RPMI8226 (cell line): ENCODE measurements at regions not wholly inside any gene's neighbourhood (a gene's known extent, or its start where the extent isn't known, plus 50 kb on each side); places are given as distances from the start of the nearest gene placed in this dataset.
"Not testable (repeated sequence)": the region's sequence is repeated elsewhere in the genome, so short reads cannot be mapped to it uniquely, and the experiment has no call there.

ENCODE experiments used
- DNase-seq: peaks from one replicate; pipeline ENCODE4 v3.0.0-alpha.2; 2015

DNA sequence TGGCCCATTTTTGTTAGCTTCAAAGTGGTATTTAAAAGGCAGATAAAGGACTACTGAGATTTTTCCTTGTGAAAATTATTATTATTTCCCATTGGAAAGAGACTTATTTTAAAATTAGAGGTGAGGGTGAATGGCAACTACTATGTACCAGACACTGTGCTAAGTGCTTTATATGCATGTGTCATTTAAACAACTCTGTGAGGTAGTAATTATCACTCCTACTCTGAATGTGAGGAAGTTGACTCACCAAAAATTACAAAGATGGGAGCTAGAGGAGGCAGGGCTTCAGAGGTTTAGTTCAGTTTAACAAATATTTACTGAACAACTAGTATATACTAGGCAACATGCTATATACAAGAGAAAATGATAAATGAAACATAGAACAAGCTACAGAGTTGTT, 78.2 kb downstream of the MSL3 start:
- no peak for DNase-seq

DNA sequence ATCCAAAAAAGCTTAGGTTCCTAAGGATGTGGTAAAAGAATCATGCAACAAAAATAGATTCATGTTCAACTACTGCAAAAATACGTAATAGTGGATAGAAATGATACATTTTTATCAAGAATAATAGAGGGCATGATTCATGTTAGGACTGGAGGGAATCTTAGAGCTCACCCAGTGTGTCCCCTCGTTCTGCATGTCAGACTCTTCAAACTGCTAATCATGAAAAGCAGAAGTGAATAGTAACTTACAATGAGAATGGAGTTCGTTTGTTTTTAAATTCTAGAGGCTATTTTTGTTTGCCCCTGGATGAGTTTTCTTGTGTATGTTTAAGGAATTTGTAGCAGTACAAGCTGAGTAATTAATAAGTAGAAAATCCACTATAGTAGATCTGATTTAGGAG, 79.4 kb downstream of the MSL3 start:
- DNase-seq, result no peak

DNA sequence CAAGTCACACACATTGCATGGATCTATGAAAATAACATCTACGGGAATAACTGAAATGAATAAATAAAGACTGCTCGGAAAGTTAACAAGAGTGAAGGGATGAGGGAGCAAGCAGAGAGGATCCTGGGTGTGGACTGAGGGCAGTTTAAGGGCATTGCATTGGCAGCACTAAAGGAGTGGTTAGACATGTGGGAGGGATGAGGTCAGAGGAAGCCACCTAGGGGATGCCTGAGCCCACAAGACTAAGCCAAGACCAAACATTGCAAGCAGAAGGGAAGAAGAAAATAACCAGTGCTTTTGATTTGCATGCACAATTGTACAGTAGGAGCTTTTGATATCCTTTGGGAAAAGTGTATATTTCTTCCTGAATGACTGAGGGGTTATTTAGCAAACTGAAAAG, 106.1 kb downstream of the MSL3 start:
- DNase-seq, result no peak

DNA sequence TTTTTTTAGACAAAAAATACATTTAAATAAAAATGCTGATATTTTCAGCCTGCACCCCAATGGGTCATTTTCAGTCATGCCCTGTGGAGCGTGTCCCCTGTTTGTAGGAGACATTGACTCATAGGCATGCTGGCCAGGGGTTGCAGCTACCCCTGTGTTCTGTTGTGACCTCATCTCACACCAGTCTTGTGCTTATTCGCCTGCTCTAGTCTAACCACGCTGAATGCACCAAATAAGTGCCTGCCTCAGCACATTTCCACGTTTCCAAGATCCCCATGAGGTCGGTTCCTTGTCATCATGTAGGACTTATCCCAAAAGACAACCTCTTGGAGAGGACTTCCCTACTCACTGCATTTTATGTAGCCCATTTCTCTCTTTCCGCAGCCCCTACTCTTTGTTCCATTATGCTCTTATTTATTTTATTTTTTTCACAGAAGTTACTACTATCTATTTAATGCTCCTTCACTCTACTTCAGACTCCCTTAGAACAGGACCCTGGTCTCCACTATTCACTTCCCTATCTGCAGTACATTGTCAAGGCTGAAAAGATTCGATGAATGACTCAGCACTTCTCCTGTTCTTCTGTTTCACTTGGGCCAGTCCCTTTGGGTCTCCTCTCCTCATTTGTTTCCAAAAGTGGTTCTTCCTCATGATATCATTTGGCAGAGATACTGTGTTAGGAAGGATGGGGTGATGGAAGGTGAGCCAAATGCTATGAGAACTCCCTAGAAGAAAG, 109.7 kb downstream of the MSL3 start:
- no peak for DNase-seq

DNA sequence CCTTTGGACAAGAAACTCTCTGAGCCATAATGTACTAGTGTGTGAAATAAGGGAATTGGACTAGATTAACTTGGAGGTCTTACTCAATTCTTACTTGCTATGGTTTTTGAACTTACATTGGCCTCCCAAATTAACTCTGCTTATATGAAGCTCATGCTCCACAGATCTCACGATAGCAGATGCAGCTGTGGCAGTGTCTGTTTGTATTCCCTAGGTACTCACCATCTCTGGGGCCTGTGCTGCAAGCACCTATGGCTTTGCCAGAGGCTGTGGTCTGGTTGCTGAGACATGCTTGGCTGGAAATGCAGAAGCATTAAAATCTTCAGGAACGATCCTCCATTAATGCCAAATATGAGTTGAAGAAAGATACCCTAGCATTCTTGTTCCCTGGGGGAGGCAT, 112.8 kb downstream of the MSL3 start:
- no peak for DNase-seq

DNA sequence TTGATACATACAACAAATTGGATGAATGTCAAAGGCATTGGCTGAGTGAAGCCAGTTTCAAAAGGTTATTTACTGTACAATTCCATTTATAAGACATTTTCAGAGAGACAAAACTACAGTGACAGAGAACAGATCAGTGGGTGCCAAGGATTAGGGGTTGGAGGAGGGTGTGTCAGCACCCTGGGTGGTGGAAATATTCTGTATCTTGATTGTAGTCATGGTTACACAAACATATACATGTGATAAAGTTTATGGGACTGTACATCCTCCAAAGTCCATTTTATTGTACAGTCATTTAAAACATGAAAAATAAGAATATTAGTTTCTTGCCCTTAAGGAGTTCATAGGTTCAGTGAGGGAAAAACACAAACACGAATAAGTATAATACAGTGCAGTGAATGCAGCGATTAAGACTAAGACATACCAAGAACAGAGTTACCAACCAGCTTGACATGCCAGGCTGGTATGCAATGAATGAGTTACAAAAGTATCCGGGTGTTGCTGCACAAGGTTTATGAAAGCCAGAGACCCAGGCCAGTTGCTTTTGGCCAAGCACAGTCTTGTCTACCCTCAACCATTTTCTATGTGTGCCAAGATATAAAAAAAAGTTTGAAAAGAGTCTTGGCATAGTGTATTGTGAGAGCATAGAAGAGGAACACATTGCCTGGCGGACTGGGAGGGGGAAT, 123.6 kb downstream of the MSL3 start:
- DNase-seq, result no peak

DNA sequence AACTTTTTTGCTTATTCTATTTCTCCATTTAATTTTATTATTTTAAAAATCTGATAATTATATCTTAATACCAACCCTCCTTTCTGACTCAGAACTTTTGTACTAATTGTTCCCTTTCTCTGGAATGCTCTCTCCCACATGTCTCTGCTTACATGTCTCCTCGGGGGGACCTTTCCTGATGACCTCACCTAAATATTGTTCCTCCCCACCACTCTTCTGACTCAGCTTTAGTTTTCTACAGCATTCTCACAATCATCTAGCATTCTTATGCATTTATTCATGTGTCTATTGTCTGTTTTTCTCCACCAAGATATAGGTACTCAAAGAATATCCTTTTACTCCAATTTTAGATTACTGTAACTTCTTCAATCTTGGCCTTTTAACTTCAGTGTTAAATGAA, 128.7 kb downstream of the MSL3 start:
- DNase-seq, result no peak

DNA sequence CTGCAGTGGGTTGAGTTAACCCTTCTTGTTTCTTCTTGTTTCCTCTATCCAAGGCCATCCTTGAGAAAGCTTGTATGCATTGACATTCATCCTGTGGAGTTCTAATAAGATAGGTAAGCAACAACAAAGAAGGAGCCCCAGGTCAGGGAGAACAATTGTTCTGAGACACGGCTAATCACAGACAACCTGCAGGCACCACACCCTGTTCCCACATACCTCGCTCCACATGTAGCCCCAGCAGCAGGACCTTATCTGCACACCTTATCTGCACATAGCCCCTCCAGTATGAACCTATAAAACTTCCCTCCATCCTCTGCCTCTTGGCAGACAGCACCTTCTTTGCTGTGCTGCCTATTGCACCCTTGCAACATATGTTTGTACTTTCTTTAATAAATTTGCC, 129.1 kb downstream of the MSL3 start:
- DNase-seq, result no peak

DNA sequence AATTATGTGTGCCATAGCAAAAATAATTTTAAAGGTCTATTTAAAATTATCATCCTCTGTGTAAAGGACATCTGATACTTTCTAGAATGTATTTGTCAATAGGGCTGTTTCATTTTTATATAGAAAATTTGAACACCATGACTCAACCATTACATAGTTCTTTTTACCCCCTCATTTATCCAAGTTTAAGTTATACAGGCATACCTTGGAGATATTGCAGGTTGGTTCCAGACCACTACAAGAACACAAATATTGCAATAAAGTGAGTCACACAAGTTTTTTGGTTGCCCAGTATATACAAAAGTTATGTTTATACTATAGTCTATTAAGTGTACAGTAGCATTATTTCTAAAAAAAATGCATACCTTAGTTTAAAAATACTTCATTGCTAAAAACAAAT, 130.4 kb downstream of the MSL3 start:
- no peak for DNase-seq

DNA sequence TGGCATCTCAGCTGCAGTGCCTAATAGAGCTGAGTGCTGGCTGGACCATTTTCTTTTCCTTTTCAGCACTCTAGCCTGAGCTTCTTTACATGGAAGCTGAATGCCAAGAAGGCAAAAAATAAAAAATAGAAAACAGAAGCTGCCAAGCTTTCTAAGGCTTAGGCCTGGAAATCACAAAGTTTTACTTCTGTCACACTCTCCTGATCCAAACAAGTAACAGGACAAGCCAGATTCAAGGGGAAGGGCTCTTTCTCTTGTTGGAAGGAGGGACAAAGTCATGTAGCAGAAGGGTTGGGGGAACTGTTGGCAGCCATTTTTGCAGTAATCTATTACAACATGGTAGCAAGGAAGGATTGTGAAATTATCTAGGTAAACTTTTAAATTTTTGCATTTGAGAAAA, 131.8 kb downstream of the MSL3 start:
- no peak for DNase-seq

DNA sequence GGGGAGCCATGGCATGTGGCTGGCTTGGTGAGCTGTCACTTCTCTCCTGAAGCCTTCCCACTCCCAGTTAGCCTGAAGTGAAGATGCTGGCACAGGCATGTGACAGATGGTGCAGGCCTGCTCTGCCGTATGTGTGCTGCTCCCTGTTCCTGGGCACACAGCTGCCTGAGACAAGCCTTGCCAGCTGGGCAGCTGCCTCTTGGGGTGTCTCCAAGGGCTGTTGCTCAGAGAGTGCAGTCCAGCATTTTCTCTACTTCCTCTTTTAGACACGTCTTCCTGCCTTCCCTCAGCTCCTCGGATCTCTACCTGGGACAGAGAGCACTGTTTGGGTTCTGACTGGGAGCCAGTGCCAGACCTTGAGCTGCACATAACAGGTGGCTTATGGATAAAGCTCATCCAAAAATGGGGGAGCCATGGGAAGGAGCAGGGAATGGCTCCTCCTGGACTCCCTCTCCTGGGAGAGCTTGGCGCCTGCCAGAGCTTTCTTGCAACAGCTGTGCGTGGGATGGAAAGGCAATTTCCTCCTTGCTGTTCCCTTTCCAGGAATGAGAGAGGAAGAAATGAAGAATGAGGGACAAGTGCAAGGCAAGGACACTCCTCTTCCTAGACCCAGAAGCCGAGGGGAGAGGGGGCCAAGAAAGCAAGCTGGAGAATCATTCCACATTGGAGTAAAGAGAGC, 132.9 kb downstream of the MSL3 start:
- peak; percentile 61 for DNase-seq

DNA sequence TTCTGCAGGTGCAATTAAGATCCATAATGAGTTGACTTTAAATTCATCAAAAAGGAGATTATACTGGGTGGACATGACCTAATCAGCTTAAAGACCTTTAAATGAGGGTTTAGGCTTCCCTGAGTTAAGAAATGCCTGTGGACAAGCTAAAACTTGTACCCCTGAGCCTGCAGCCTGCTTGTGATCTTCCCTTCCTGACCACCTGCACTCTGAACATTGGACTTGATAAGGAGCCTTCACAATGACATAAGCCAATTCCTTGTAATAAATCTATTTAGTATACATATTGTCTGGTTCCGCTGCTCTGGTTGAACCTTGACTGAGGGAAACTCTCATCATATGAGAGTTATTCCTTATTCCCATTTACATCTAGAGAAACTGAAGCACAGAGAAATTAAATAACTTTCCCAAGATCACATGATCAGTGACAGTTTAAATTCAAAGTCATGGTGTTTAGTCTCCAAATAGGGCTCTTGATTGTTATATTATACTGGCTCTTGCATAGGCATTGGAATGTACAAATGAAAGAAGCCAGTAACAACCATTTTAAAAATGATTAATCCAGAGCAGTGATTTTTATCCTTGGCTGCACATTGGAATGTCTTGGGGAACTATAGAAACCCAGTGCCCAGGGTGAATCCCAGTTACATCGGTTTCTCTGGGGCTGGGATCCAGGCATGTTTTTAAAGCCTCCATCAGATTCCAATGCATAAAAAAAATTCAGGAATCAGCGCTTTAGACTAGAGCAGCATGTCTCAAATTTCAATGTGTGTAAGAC, 136.1 kb downstream of the MSL3 start:
- DNase-seq, result no peak

DNA sequence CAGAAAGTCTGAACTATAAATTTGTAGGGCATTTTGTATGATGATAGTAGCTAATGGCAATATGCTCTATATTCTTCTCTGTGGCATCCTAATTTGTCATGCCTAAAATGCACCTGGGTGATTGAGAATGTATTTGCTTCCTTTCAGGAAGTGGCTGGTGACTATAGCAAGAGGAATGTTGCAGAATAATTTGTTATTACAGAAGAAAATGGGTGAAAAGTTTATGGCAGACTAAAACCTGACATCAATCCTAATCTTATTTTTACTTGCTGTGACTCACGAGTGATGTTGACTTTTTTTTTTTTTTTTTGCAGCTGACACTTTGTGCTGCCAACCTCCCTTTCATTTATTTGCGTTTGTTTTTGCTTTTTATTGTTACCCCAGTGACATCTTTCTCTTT, 141.1 kb downstream of the MSL3 start:
- DNase-seq, result no peak

DNA sequence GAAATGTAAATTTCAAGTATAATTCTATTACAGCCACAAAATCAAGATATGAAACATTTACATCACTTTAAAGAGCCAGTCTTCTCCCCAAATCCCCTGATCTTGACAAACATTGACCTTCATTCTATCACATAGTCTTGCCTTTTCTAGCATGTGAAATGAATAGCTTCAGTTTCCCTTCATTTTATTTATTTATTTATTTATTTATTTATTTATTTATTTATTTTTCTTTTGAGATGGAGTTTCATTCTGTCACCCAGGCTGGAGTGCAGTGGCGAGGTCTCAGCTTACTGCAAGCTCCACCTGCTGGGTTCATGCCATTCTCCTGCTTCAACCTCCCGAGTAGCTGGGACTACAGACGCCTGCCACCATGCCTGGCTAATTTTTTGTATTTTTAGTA, 147.9 kb downstream of the MSL3 start:
- DNase-seq, result not testable (repeated sequence)

DNA sequence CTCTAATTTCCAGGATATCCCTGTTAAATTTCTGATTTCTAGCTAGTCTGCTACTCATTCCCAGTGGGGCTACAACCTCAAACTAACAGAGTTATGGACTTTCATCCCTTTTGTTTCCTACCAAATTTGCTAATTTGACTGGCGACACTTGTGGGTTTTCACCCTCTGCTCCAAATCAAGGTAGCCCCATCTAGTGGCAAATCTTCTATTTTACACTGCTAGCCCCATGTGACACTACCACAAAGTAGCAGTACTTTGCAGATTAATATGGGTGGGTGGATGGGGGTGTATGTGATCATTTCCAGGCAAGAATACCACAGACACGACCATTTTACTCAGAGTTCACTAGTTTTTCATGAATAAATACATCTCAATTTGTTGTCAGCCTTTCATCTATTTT, 150.3 kb downstream of the MSL3 start:
- DNase-seq, result peak; percentile 30

DNA sequence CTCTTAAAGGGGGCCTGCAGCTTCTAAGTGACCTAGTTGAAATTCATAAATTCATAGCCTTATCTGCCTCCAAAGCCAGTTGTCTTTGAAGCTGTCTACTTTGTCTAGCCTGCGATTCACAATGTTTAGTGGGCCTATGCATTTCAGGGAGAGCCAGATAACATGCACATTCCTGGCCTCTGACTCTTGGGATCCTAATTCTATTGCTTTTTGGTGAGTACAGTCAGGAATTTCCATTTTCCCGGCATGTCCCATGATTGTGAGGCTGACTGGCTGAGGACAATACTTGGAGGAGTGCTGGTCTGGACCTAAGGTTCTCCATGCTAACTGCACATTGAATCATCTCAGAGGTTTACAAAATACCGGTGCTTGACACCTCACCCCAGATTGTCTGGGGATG, 155.0 kb downstream of the MSL3 start:
- DNase-seq, result no peak

DNA sequence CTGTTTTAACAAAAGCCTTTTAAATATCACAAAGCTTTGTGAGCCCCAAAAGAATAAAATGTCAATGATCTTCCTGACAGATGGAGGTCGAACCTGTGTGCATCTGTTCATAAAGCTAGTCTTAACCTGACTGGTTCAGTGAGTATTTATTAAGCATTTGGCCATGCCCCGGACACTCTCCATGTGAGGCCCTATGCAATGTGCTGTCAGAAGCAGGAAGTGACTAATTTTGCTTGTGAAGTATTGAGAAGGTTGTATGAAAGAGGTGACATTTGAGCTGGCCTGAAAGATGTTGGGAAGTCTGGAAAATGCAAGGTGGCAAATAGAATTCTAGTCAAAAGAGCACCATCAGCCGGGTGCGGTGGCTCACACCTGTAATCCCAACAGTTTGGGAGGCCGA, 171.4 kb downstream of the MSL3 start:
- DNase-seq, result no peak

DNA sequence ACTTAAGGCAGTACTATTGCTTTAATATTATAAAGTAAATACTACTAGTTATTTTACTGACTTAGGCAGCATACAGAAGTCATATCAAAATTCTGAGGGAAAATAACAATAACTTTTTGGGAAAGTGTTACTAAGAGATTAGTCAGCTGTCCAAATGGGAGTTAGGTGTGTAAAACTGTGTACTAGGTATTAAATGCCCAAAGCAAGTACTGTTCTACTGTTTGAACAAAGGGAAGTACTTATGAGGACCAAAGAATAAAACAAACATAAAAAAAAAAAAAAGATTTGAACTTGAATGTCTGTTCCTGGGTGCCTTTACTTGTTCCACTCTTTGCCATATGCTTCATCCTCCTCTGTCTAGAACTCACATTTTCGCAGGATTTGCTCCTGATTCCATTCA, 174.4 kb downstream of the MSL3 start:
- no peak for DNase-seq

DNA sequence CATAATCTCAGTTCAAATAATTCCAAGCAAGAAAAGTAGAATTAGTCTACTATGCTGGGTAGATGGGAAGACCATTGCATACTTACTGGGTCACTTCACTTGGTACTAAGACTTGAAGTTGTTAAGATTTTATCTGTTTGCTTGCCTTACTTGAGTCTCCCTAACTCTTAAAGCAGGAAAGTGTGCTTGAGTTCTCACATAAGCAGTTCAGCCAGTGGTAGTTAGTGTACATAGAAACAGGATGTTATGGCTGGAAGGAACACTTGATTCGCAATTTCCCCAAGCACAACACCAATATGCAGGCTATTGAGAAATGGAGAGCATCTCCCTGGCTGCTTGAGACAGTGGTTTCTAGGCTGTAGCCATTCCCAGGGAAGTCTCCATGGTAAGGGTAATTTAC, 176.1 kb downstream of the MSL3 start:
- no peak for DNase-seq

DNA sequence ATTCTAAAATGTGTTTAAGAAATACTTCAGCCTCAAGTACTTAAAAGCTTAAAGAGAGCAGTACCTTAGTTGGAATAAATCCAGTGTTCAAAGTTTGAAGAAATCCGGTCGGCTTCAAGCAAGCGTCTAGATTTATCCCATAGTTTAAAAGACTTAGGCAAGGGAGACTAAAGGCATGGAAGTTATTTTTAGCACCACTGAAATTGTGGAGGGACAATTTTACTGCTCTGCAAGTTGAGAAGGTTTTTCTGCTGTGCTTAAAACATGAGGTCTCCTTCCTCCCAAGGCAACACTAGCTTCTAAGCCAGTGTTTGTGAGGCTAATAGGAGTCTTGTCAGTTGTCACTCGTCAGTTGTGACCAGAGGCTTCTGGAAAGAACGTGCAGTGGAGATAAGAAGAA, 183.5 kb downstream of the MSL3 start:
- DNase-seq, result no peak

DNA sequence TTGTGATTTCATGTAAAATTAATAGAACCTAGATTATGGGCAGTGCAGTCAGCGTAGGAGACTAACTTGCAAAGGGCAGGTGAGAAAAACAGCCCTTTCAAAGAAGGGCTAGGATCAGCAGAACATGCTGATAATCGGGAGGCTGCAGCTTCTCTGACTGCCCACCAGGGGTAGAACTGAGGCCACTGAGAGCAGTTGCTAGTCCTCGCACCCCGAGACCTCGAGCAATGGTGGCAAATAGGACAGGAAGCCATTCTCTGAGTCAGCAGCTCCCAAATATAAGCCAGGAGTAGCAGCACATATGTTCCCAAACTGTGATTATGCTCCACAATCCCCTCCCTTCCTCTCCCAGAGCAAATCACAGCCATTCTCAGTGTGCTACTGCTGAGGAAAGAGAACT, 186.5 kb downstream of the MSL3 start:
- peak; percentile 34 for DNase-seq

DNA sequence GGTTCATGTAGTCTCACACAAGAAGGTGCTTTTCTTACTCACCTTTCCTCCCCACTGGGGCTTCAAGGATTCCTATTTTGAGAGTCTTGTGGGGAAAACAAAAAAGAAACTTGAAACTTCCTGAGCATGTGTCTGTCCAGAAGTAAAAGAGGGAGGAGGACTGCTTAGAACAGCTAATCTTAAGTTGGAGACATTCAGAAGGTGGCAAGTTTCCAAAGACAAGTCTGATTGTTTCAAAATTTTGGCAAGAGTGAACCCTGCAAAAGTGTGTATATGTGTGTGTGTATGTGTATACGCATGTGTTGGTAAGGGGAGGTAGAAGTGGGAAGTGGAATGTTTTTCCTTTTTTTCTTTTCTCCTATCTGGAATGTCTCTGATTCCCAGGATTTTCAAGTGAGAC, 189.0 kb upstream of the FRMPD4 start:
- DNase-seq, result peak; percentile 6

DNA sequence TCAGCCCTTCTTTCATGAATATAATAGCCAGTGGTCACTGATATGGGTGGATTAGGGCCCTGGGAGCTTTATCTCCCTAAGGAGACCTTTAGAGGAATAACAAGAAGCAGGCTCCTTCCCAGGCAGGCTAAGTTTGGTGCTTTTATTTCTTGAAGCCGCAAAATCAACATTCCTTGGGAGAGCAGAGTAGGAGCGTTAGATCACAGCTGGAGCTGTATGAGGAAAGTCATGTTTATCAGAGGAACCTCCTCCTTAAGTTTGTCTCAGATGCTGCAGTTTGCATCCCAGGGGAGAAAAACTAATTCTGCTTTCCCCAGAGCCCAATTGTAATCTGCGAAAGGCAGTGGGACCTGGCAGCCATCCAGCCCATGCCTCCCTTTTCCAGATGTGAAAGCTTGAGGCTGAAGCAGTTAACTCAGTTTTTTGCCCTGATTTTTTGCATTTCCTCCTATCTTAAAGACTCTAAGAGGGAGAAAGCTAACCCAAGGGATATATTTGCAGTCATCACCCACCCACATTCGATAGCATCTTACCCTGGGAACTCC, 186.0 kb upstream of the FRMPD4 start:
- no peak for DNase-seq
